ENCODE measurements at regions not wholly inside any gene's neighbourhood (a gene's known extent, or its start where the extent isn't known, plus 50 kb on each side); places are given as distances from the start of the nearest gene placed in this dataset.

- Histone ChIP-seq H3K36me3 (ENCODE audit: control insufficient read depth in 2 of 2, insufficient read depth in 1 of 2, low read length in 2 of 2) (no peaks in the 10 kb centered on the region), H3K4me3 (ENCODE audit: low read depth, low read length) (no peak overlapping the region), H3K27ac (ENCODE audit: extremely low read depth, low read depth, low read length) (no peak overlapping the region), H3K9me3 (ENCODE audit: control insufficient read depth, insufficient read depth, low read depth, low read length) (no peaks in the 10 kb centered on the region), H3K4me1 (ENCODE audit: control insufficient read depth, insufficient read depth, low read length) (no peaks in the 10 kb centered on the region)
- ChIA-PET POLR2A (no interaction called here), CTCF (no interaction called here)
- TF ChIP-seq ZNF555 (tag by site-specific recombination; conservative IDR thresholded peaks at IDR 0.05) (no peak), BCL11B (tag by site-specific recombination; IDR thresholded peaks at IDR 0.05; ENCODE audit: low read depth) (no peak), HOXC10 (CRISPR knock-in tag; IDR thresholded peaks at IDR 0.05) (no peak)
- TF ChIP-seq, protein P1, sequence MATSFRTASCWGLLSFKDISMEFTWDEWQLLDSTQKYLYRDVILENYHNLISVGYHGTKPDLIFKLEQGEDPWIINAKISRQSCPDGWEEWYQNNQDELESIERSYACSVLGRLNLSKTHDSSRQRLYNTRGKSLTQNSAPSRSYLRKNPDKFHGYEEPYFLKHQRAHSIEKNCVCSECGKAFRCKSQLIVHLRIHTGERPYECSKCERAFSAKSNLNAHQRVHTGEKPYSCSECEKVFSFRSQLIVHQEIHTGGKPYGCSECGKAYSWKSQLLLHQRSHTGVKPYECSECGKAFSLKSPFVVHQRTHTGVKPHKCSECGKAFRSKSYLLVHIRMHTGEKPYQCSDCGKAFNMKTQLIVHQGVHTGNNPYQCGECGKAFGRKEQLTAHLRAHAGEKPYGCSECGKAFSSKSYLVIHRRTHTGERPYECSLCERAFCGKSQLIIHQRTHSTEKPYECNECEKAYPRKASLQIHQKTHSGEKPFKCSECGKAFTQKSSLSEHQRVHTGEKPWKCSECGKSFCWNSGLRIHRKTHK (tag by site-specific recombination; IDR thresholded peaks at IDR 0.05): no peak
Observed at GRCh38 chr4:165630671-165631070, 242.4 kb upstream of the TLL1 start.

DNA sequence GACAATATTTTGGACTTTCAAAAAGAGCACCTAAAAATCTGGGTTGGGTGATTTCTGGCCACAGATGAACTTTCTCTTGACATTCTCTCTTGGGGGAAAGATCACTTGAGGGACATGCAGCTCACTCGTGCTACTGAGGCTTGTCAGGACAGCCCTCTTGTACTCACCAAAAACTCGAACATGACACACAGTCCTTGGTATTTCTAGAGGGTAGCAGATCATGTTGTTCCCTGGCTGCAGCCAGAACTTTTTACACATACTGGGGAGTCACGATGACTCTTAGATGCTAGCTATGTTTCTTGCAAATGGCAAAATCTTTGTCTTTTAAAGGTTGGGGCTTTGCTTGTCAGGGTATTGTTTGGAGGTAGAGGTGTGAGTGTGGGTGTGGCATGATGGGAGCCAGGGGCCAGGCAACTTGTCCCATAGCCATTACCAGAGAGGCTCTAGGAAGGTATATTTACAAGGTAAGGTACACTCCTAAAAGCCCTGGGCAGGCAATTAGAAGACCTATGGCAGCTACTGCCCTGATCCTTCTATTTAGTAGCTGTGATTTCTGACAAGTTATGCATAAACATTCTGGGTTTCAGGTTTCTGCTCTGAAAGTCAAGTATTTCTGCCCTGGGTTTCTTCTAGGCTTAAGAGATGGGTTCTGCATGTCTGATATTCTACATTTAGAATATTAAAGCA, 241.7 kb upstream of the TLL1 start:
- no peak overlapping the region for H3K27ac ChIP-seq (ENCODE audit: extremely low read depth, low read depth, low read length)
- H3K36me3 ChIP-seq (ENCODE audit: control insufficient read depth in 2 of 2, insufficient read depth in 1 of 2, low read length in 2 of 2): no peaks in the 10 kb centered on the region
- CTCF ChIA-PET: no interaction called here
- no peaks in the 10 kb centered on the region for H3K4me1 ChIP-seq (ENCODE audit: control insufficient read depth, insufficient read depth, low read length)
- TF ChIP-seq ZNF600 (tag by site-specific recombination; IDR thresholded peaks at IDR 0.05) (no peak), ZBTB20 (tag by site-specific recombination; IDR thresholded peaks at IDR 0.05) (no peak), ZNF670 (tag by site-specific recombination; IDR thresholded peaks at IDR 0.05; ENCODE audit: low read depth) (no peak), ZNF76 (tag by site-specific recombination; IDR thresholded peaks at IDR 0.05; ENCODE audit: borderline replicate concordance, low read depth) (no peak), ZNF843 (tag by site-specific recombination; IDR thresholded peaks at IDR 0.05) (no peak), PATZ1 (tag by site-specific recombination; IDR thresholded peaks at IDR 0.05) (no peak), ZNF521 (tag by site-specific recombination; IDR thresholded peaks at IDR 0.05) (no peak), KLF17 (tag by site-specific recombination; IDR thresholded peaks at IDR 0.05) (no peak), OVOL3 (tag by site-specific recombination; IDR thresholded peaks at IDR 0.05) (no peak), ZNF404 (tag by site-specific recombination; IDR thresholded peaks at IDR 0.05) (no peak)
- TF ChIP-seq, protein P2, sequence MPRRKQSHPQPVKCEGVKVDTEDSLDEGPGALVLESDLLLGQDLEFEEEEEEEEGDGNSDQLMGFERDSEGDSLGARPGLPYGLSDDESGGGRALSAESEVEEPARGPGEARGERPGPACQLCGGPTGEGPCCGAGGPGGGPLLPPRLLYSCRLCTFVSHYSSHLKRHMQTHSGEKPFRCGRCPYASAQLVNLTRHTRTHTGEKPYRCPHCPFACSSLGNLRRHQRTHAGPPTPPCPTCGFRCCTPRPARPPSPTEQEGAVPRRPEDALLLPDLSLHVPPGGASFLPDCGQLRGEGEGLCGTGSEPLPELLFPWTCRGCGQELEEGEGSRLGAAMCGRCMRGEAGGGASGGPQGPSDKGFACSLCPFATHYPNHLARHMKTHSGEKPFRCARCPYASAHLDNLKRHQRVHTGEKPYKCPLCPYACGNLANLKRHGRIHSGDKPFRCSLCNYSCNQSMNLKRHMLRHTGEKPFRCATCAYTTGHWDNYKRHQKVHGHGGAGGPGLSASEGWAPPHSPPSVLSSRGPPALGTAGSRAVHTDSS (tag by site-specific recombination; IDR thresholded peaks at IDR 0.05): no peak
- TF ChIP-seq, protein P3, sequence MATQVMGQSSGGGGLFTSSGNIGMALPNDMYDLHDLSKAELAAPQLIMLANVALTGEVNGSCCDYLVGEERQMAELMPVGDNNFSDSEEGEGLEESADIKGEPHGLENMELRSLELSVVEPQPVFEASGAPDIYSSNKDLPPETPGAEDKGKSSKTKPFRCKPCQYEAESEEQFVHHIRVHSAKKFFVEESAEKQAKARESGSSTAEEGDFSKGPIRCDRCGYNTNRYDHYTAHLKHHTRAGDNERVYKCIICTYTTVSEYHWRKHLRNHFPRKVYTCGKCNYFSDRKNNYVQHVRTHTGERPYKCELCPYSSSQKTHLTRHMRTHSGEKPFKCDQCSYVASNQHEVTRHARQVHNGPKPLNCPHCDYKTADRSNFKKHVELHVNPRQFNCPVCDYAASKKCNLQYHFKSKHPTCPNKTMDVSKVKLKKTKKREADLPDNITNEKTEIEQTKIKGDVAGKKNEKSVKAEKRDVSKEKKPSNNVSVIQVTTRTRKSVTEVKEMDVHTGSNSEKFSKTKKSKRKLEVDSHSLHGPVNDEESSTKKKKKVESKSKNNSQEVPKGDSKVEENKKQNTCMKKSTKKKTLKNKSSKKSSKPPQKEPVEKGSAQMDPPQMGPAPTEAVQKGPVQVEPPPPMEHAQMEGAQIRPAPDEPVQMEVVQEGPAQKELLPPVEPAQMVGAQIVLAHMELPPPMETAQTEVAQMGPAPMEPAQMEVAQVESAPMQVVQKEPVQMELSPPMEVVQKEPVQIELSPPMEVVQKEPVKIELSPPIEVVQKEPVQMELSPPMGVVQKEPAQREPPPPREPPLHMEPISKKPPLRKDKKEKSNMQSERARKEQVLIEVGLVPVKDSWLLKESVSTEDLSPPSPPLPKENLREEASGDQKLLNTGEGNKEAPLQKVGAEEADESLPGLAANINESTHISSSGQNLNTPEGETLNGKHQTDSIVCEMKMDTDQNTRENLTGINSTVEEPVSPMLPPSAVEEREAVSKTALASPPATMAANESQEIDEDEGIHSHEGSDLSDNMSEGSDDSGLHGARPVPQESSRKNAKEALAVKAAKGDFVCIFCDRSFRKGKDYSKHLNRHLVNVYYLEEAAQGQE (tag by site-specific recombination; IDR thresholded peaks at IDR 0.05): no peak
- POLR2A ChIA-PET: no interaction called here
- no peak overlapping the region for H3K4me3 ChIP-seq (ENCODE audit: low read depth, low read length)
- no peaks in the 10 kb centered on the region for H3K9me3 ChIP-seq (ENCODE audit: control insufficient read depth, insufficient read depth, low read depth, low read length)
